ENCODE measurements at regions not wholly inside any gene's neighbourhood (a gene's known extent, or its start where the extent isn't known, plus 50 kb on each side); places are given as distances from the start of the nearest gene placed in this dataset.

GRCh38 chr14:83972631-83973030, 1557.3 kb upstream of the FLRT2 start:
- BruUV-seq (replicated peaks) = no TSS peak
- TF ChIP-seq POLR2A (IDR thresholded peaks at IDR 0.05; ENCODE audit: low read depth, low read length) (no peak), MAX (IDR thresholded peaks at IDR 0.05; ENCODE audit: insufficient read depth, insufficient read length) (no peak), MYC (IDR thresholded peaks at IDR 0.05; ENCODE audit: low read depth, low read length) (no peak), FOS (IDR thresholded peaks at IDR 0.05; ENCODE audit: borderline replicate concordance, insufficient read depth, low read length) (no peak), EZH2 (IDR thresholded peaks at IDR 0.05; ENCODE audit: borderline replicate concordance, low read depth, low read length, severe bottlenecking) (no peak), POLR2AphosphoS5 (IDR thresholded peaks at IDR 0.05; ENCODE audit: insufficient read depth, low read depth, low read length) (no peak), CTCF (IDR thresholded peaks at IDR 0.05; ENCODE audit: extremely low read depth in 1 of 2, insufficient read depth in 1 of 2, low read depth in 1 of 2, low read length in 2 of 2) (no peak), GATA2 (IDR thresholded peaks at IDR 0.05; ENCODE audit: insufficient read depth, insufficient read length, low read depth, low read length) (no peak), JUN (IDR thresholded peaks at IDR 0.05; ENCODE audit: borderline replicate concordance, insufficient read depth, insufficient read length, low read depth) (no peak)

More at GRCh38 chr14:83972631-83973030, 1557.3 kb upstream of the FLRT2 start:
- ChIA-PET POLR2A (interaction anchor here (0.6 kb wide), 1 partner anchor 39 kb away, joined by 5 read pairs; no protein-coding TSS in a partner anchor), CTCF (no interaction called here)
- Histone ChIP-seq H4K20me1 (replicated peaks; ENCODE audit: control insufficient read depth, extremely low read depth, insufficient read depth, low read length) (no peaks in the 10 kb centered on the region), H3K36me3 (ENCODE audit: control insufficient read depth in 2 of 2, extremely low read depth in 1 of 2, insufficient read depth in 2 of 2, low read length in 2 of 2) (no peaks in the 10 kb centered on the region), H3K9me3 (replicated peaks; ENCODE audit: control insufficient read depth, insufficient read depth, low read length) (no peaks in the 10 kb centered on the region), H3K4me2 (ENCODE audit: insufficient read depth, low read length) (no peak overlapping the region), H3K79me2 (ENCODE audit: control insufficient read depth, insufficient read depth, low read length) (no peaks in the 10 kb centered on the region), H2AFZ (ENCODE audit: low read depth, low read length) (no peak overlapping the region), H3K4me3 (replicated peaks in 1 of 3; ENCODE audit: insufficient read depth in 1 of 3, low read depth in 1 of 3, low read length in 3 of 3) (no peak overlapping the region), H3K9me1 (replicated peaks; ENCODE audit: control insufficient read depth, extremely low read depth, insufficient read depth, low read length) (no peaks in the 10 kb centered on the region), H3K27ac (ENCODE audit: insufficient read depth, low read depth, low read length) (no peak overlapping the region), H3K4me1 (ENCODE audit: control insufficient read depth, extremely low read depth, insufficient read depth, low read length) (peaks cover 11% of the 10 kb centered on the region), H3K9ac (replicated peaks; ENCODE audit: extremely low read depth, insufficient read depth, low read length) (no peak overlapping the region), H3K27me3 (ENCODE audit: control insufficient read depth in 2 of 2, insufficient read depth in 2 of 2, low read length in 2 of 2) (no peaks in the 10 kb centered on the region)
- FAIRE-seq = no peak
- dilution Hi-C loops (cut with MboI; ENCODE audit: extremely low pct_ligation_motif_present, low sequenced_read_pairs) = no loop called here
- intact Hi-C loops (cut with micrococcal nuclease) = loop anchor here (10.0 kb wide), 1 partner anchor 158 kb away; no protein-coding TSS in a partner anchor
- no peak for DNase-seq (ENCODE audit: low read depth, low spot score)
